ENCODE measurements at regions not wholly inside any gene's neighbourhood (a gene's known extent, or its start where the extent isn't known, plus 50 kb on each side); places are given as distances from the start of the nearest gene placed in this dataset.

GRCh38 chr15:47609693-47610092 is 107.6 kb upstream of the SEMA6D start:
- no peak for FAIRE-seq
- H3K4me3 ChIP-seq, result no peak overlapping the region
- no peak overlapping the region for H3K9ac ChIP-seq (ENCODE audit: control insufficient read depth, insufficient read depth, low read length)
- no peak overlapping the region for H3K4me2 ChIP-seq (ENCODE audit: control insufficient read depth, insufficient read depth)
- intact Hi-C loops (cut with micrococcal nuclease; ENCODE audit: unreplicated experiment) (no loop called here), in situ Hi-C loops (cut with MboI) (no loop called here)
- BruUV-seq (replicated peaks), result no TSS peak
- ChIA-PET SMC1A (ENCODE audit: uncharacterized antibody, unreplicated experiment) (no interaction called here), POLR2A (no interaction called here), RAD21 (ENCODE audit: unreplicated experiment) (no interaction called here), CTCF (no interaction called here)
- H4K20me1 ChIP-seq (ENCODE audit: control insufficient read depth, insufficient read depth), result no peaks in the 10 kb centered on the region
- H2AFZ ChIP-seq (ENCODE audit: control insufficient read depth, low read depth, low read length), result no peak overlapping the region
- no peaks in the 10 kb centered on the region for H3K36me3 ChIP-seq (ENCODE audit: control insufficient read depth in 2 of 2, insufficient read depth in 2 of 2, low read length in 1 of 2)
- no peaks in the 10 kb centered on the region for H3K4me1 ChIP-seq (ENCODE audit: control insufficient read depth, insufficient read depth, low read length)
- no peak for DNase-seq (ENCODE audit: low read depth, low spot score)
- no peaks in the 10 kb centered on the region for H3K79me2 ChIP-seq (ENCODE audit: control insufficient read depth, insufficient read depth, low read length)
- no peak overlapping the region for H3K27ac ChIP-seq (ENCODE audit: control insufficient read depth, insufficient read depth)
- H3K9me3 ChIP-seq (replicated peaks; ENCODE audit: control insufficient read depth, insufficient read depth, low read length), result no peaks in the 10 kb centered on the region
- WGBS (ENCODE audit: insufficient coverage, insufficient replicate concordance, low lambda C conversion rate, missing lambda C conversion rate), result 50% methylated on average over 2 of the region's 2 CpGs
- no peak for TF ChIP-seq BCL11A (IDR thresholded peaks at IDR 0.05; ENCODE audit: low read depth, low read length)
- no peak for TF ChIP-seq KAT2A (conservative IDR thresholded peaks at IDR 0.05; ENCODE audit: control insufficient read depth, low read depth, low read length)
- TF ChIP-seq DPF2 (IDR thresholded peaks at IDR 0.05), result no peak
- TF ChIP-seq YY1 (IDR thresholded peaks at IDR 0.05; ENCODE audit: low read depth, low read length), result no peak
- TF ChIP-seq E2F4 (IDR thresholded peaks at IDR 0.05; ENCODE audit: low read depth, low read length), result no peak
- TF ChIP-seq IRF4 (IDR thresholded peaks at IDR 0.05; ENCODE audit: low read depth, low read length), result no peak
- no peak for TF ChIP-seq YBX1 (IDR thresholded peaks at IDR 0.05)
- no peak for TF ChIP-seq ZBTB40 (IDR thresholded peaks at IDR 0.05; ENCODE audit: borderline replicate concordance)
- no peak for TF ChIP-seq NFXL1 (IDR thresholded peaks at IDR 0.05; ENCODE audit: borderline replicate concordance)
- no peak for ATAC-seq
- H3K27me3 ChIP-seq (replicated peaks in 1 of 2; ENCODE audit: control insufficient read depth in 2 of 2, insufficient read depth in 2 of 2, low read length in 1 of 2), result no peaks in the 10 kb centered on the region

Data from GM12878 (cell line).